ENCODE measurements at regions not wholly inside any gene's neighbourhood (a gene's known extent, or its start where the extent isn't known, plus 50 kb on each side); places are given as distances from the start of the nearest gene placed in this dataset.
A peak's percentile ranks its signal among the peaks of the same experiment; 100 is the strongest.

DNA sequence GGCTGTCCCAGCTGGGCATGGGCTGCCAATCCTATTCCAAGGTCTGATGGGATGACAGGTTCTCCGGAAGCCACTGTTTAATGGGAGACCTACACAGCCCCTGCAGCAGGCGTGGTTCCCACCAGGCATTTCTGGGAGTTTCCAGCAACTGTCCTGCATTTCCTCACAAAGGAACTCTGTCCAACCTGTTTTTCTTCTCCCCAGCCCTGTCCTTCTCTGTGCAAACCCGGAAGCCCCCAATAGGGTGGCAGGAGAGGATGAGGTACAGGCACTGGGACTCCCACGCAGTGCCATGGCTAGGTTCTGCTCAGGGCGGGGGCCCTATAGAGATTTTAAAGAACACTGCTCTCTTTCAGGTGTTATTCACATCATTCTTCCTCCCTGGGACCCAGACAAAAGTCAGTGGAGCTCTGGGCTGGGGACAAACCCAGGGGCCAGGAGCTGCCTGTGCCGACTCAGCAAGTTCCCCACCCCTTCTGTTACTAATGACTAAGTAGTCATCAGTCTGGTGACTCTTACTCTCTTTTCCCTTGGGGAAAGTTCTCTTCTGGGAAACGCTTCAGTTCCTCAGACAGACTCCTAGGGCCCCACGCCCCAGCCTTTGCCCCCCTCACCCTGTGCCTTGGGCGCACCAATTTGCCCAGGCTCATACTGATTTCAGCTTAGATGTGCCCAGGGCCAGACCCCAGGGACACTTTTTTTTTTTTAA lies 97.7 kb downstream of the CD47 start:
- peak; percentile 68 for DNase-seq (ENCODE audit: low spot score)
- TF ChIP-seq CTCF (conservative IDR thresholded peaks at IDR 0.05; ENCODE audit: low read depth) = no peak
- ChIA-PET CTCF (interaction anchor here (0.7 kb wide), 1 partner anchor 47 kb away, joined by 4 read pairs; no protein-coding TSS in a partner anchor), POLR2A (ENCODE audit: low non-redundant PET) (no interaction called here)
- peak overlapping the region; percentile 31; the same call in 1 of the 2 replicates for H3K27ac ChIP-seq

DNA sequence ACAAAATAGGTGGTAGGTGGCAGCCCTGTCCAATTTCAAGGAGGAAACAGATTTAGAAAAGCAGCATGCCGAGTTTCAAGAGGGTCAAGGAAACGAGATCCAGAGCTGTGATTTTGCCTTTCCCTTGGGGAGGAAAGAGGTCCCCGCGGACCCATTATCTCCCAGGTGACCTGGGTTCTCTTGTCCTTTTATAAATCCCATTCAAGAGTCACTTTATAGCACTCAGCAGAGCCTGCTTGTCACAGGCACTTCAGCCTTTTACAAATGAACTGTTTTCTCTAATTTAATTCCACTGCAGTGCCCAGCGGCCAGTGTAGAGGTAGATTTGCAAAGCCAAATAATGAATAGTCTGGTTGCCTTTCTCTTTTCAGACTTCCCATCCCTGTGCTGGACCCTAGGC lies 99.9 kb downstream of the CD47 start:
- no peak overlapping the region for H3K27ac ChIP-seq
- POLR2A ChIA-PET (ENCODE audit: low non-redundant PET) = no interaction called here
- no peak for TF ChIP-seq CTCF (conservative IDR thresholded peaks at IDR 0.05; ENCODE audit: low read depth)
- CTCF ChIA-PET = interaction anchor here (0.5 kb wide), 1 partner anchor 414 kb away, joined by 3 read pairs; no protein-coding TSS in a partner anchor
- DNase-seq (ENCODE audit: low spot score) = no peak

DNA sequence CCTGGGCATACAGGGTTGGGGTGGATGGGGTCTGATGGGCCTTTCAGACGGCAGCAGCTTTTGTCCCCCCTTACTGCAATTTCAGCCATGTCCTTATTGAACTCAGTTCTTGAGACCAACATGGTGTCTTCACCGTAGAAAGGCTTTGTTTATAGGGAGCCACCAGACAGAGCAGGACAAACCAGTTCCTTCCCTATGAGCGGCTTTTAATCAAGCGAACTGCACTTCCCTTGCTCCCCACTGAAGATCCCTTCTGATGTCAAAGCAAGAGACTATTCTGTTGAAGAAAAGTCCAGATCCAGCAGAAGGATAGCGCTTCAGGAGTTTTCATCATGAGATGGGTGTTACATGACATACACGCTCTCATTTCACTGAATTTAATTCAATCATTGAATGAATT lies 100.4 kb downstream of the CD47 start:
- no peak for DNase-seq (ENCODE audit: low spot score)
- POLR2A ChIA-PET (ENCODE audit: low non-redundant PET) = no interaction called here

GRCh38 chr3:107989661-107990060 lies 101.2 kb downstream of the CD47 start:
- ChIA-PET POLR2A (ENCODE audit: low non-redundant PET) (no interaction called here), CTCF (interaction anchor here (0.5 to 0.6 kb wide), 2 partner anchors 62 to 91 kb away, joined by 3 read pairs; no protein-coding TSS in a partner anchor)
- no peak overlapping the region for H3K27ac ChIP-seq
- no peak for DNase-seq (ENCODE audit: low spot score)
- no peak for TF ChIP-seq CTCF (conservative IDR thresholded peaks at IDR 0.05; ENCODE audit: low read depth)

More for the DNA sequence above, 100.4 kb downstream of the CD47 start:
- CTCF ChIA-PET = interaction anchor here (0.5 to 0.6 kb wide), 3 partner anchors 63 to 415 kb away, joined by 3 read pairs; no protein-coding TSS in a partner anchor
- H3K27ac ChIP-seq = no peak overlapping the region
- TF ChIP-seq CTCF (conservative IDR thresholded peaks at IDR 0.05; ENCODE audit: low read depth) = no peak

- DNase-seq (ENCODE audit: low spot score) = peak; percentile 63
- TF ChIP-seq CTCF (conservative IDR thresholded peaks at IDR 0.05; ENCODE audit: low read depth) = no peak
- CTCF ChIA-PET = interaction anchor here (0.5 to 0.7 kb wide), 2 partner anchors 12 to 489 kb away, joined by 3 to 4 read pairs; no protein-coding TSS in a partner anchor
- POLR2A ChIA-PET (ENCODE audit: low non-redundant PET) = no interaction called here
- peak overlapping the region; percentile 84 for H3K27ac ChIP-seq
Measured at GRCh38 chr3:107988460-107989175, 102.2 kb downstream of the CD47 start.

DNA sequence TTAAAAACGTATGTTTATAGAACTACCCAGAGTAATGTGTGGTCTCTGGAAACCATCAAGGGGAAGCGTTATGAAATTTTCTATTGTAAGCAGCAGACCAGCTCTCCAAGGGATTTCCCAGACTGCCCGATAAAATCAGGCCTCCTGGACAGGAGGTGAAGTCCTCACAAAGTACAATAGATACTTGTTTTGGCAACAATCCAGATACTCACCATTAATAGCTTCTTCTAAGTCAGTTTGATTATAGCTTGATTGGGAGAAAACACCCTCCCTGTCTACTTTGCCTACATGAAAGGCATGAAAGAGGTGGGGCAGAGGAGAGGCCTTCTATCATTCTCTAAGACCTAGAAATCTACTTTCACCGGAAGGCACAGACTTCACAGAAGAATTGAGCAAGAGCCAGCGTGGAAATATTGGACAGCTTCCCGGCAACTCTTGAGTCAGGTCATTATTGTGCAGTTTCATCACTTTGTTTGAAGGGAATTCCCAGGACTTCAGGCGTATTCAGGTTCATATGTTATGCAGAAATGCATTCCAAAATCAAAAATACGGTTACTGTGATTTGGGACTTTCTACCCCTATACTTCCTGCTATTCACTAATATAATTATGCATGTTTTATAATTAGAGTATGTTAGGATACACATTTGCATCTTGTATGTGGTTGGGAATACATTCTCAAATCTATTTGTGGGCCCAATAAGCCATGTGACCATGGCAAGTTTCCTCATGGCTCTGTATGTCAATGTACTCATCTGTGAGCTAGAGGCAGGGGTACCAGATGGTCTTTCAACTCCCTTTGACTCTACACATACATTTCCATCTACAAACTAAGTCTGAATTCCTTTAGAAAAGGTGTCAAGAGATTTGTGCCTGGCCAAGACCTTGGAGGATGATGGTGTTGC lies 103.5 kb downstream of the CD47 start:
- POLR2A ChIA-PET (ENCODE audit: low non-redundant PET) = no interaction called here

More for the DNA sequence above, 103.5 kb downstream of the CD47 start:
- CTCF ChIA-PET = interaction anchor here (1.7 kb wide), 1 partner anchor 60 kb away, joined by 5 read pairs; no protein-coding TSS in a partner anchor
- peak overlapping the region; percentile 84; the same call in 1 of the 2 replicates for H3K27ac ChIP-seq
- no peak for TF ChIP-seq CTCF (conservative IDR thresholded peaks at IDR 0.05; ENCODE audit: low read depth)
- DNase-seq (ENCODE audit: low spot score) = peak; percentile 74
